H1 (cell line): ENCODE measurements at regions not wholly inside any gene's neighbourhood (a gene's known extent, or its start where the extent isn't known, plus 50 kb on each side); places are given as distances from the start of the nearest gene placed in this dataset.

ENCODE experiments used
- CTCF ChIA-PET: fragments of 300-600 bp; sonication (Branson Sonifier 250); formaldehyde crosslinking; loops from one replicate; lab custom pipeline; 2021; ENCODE audit not compliant: partially characterized antibody; lab: Charles Lee
- POLR2A ChIA-PET: fragments of 300-600 bp; sonication (Branson Sonifier 250); formaldehyde crosslinking; loops from one replicate; lab custom pipeline; 2021; ENCODE audit warnings: inconsistent platforms; ENCODE audit not compliant: partially characterized antibody; lab: Charles Lee
- DNase-seq, 2 experiments: peaks; one replicate each; pipeline versions ENCODE4 v3.0.0 to v3.0.0-alpha.2; 2010 to 2022; ENCODE audit warnings: low spot score in 2 of 2, low read depth in 1 of 2, mixed read lengths in 1 of 2
- FAIRE-seq: peaks from 2 replicates; lab custom pipeline; 2011; peaks lifted over from hg19 to GRCh38; lab: Jason Lieb, UNC
- H2AFZ ChIP-seq: 2 replicates; pipeline ENCODE4 v1.8.1; 2012; ENCODE audit warnings: low read length, inconsistent platforms
- H2AK5ac ChIP-seq: 2 replicates; pipeline ENCODE4 v1.6.1; 2013; ENCODE audit warnings: low read depth, low read length
- H2BK120ac ChIP-seq: replicated peaks from 2 replicates; pipeline ENCODE3; 2013; ENCODE audit warnings: low read depth, low read length, inconsistent platforms
- H2BK12ac ChIP-seq: 2 replicates; pipeline ENCODE4 v1.6.1; 2013; ENCODE audit warnings: low read depth, low read length
- H2BK15ac ChIP-seq: 2 replicates; pipeline ENCODE4 v1.6.1; 2013; ENCODE audit warnings: low read length
- H2BK20ac ChIP-seq: 2 replicates; pipeline ENCODE4 v1.6.1; 2013; ENCODE audit warnings: low read length
- H2BK5ac ChIP-seq: 2 replicates; pipeline ENCODE4 v1.6.1; 2013; ENCODE audit warnings: low read depth, low read length
- H3K14ac ChIP-seq: 2 replicates; pipeline ENCODE4 v1.6.1; 2013; ENCODE audit warnings: inconsistent platforms; ENCODE audit not compliant: insufficient read length
- H3K18ac ChIP-seq: 2 replicates; pipeline ENCODE4 v1.6.1; 2013; ENCODE audit warnings: low read length; ENCODE audit errors: extremely low read depth
- H3K23ac ChIP-seq: 2 replicates; pipeline ENCODE4 v1.6.1; 2013; ENCODE audit warnings: inconsistent platforms; ENCODE audit not compliant: insufficient read length
- H3K23me2 ChIP-seq: 2 replicates; pipeline ENCODE4 v1.6.1; 2013; ENCODE audit warnings: low read depth, low read length
- H3K27ac ChIP-seq: 2 replicates; pipeline ENCODE4 v1.6.1; 2011; ENCODE audit warnings: low read depth, low read length, inconsistent platforms
- H3K27me3 ChIP-seq, 4 experiments: replicated peaks in 1 of 4; 1 replicate in 1 of 4; 2 replicates in 3 of 4; pipeline versions ENCODE4 v1.6.1 to v1.8.1; 2011 to 2013; ENCODE audit warnings: low read length in 3 of 4, mild to moderate bottlenecking in 3 of 4, inconsistent platforms in 2 of 4, mixed read lengths in 2 of 4, moderate library complexity in 1 of 4; ENCODE audit not compliant: control insufficient read depth in 3 of 4, insufficient read depth in 3 of 4; ENCODE audit errors: extremely low read depth in 1 of 4
- H3K36me3 ChIP-seq, 4 experiments: 2 replicates each; pipeline versions ENCODE4 v1.6.1 to v1.8.1; 2011 to 2013; ENCODE audit warnings: mild to moderate bottlenecking in 4 of 4, low read length in 3 of 4, moderate library complexity in 2 of 4, control low read depth in 1 of 4, inconsistent platforms in 1 of 4; ENCODE audit not compliant: insufficient read depth in 4 of 4, control insufficient read depth in 2 of 4
- H3K4ac ChIP-seq: replicated peaks from 2 replicates; pipeline ENCODE3; 2013; ENCODE audit warnings: low read length, low read depth, mixed read lengths, inconsistent platforms; ENCODE audit not compliant: insufficient read length
- H3K4me1 ChIP-seq, 4 experiments: replicated peaks in 1 of 4; 1 replicate in 1 of 4; 2 replicates in 3 of 4; pipeline versions ENCODE4 v1.6.1 to v1.8.1; 2011 to 2013; ENCODE audit warnings: low read length in 3 of 4, inconsistent platforms in 2 of 4, mixed read lengths in 1 of 4; ENCODE audit not compliant: insufficient read depth in 4 of 4, control insufficient read depth in 3 of 4
- H3K4me2 ChIP-seq, 2 experiments: 2 replicates each; pipeline versions ENCODE4 v1.6.1 to v1.8.1; 2011 to 2013; ENCODE audit warnings: low read depth in 2 of 2, low read length in 2 of 2, control low read depth in 1 of 2, inconsistent platforms in 1 of 2, mild to moderate bottlenecking in 1 of 2; ENCODE audit not compliant: insufficient read depth in 1 of 2
- H3K4me3 ChIP-seq, 4 experiments: fragments of 200-600, 300-600 bp in 1 of 4; sonication (generic), shearing (Covaris generic), sonication (Bioruptor Twin) in 1 of 4; 2 replicates each; pipeline versions ENCODE4 v1.5.1 to v1.8.1; 2011 to 2016; ENCODE audit warnings: low read length in 4 of 4, low read depth in 3 of 4, control low read depth in 2 of 4, inconsistent platforms in 2 of 4, mild to moderate bottlenecking in 2 of 4, mixed read lengths in 1 of 4, moderate library complexity in 1 of 4; ENCODE audit not compliant: insufficient read depth in 2 of 4; ENCODE audit errors: extremely low read depth in 1 of 4
- H3K56ac ChIP-seq: replicated peaks from 2 replicates; pipeline ENCODE3; 2013; ENCODE audit warnings: low read depth, mild to moderate bottlenecking, mixed read lengths, low read length, inconsistent platforms; ENCODE audit not compliant: insufficient read length
- H3K79me1 ChIP-seq: 2 replicates; pipeline ENCODE4 v1.6.1; 2013; ENCODE audit warnings: low read depth, low read length, control low read depth
- H3K79me2 ChIP-seq, 2 experiments: 2 replicates each; pipeline versions ENCODE4 v1.6.1 to v1.8.1; 2012 to 2013; ENCODE audit warnings: low read length in 2 of 2, mild to moderate bottlenecking in 2 of 2, inconsistent platforms in 1 of 2; ENCODE audit not compliant: insufficient read depth in 2 of 2, control insufficient read depth in 1 of 2
- H3K9ac ChIP-seq, 4 experiments: replicated peaks in 1 of 4; 1 replicate in 1 of 4; 2 replicates in 3 of 4; pipeline versions ENCODE4 v1.6.1 to v1.8.1; 2011 to 2013; ENCODE audit warnings: low read depth in 3 of 4, low read length in 3 of 4, control low read depth in 2 of 4, mild to moderate bottlenecking in 2 of 4, moderate library complexity in 2 of 4, inconsistent platforms in 1 of 4; ENCODE audit errors: extremely low read depth in 1 of 4
- H3K9me3 ChIP-seq, 2 experiments: 2 replicates each; pipeline versions ENCODE4 v1.6.1 to v1.8.1; 2012 to 2013; ENCODE audit warnings: mild to moderate bottlenecking in 2 of 2, moderate library complexity in 2 of 2, control low read depth in 1 of 2, inconsistent platforms in 1 of 2, low read depth in 1 of 2, low read length in 1 of 2, mixed read lengths in 1 of 2; ENCODE audit not compliant: insufficient read depth in 2 of 2
- H4K20me1 ChIP-seq, 2 experiments: replicated peaks in 1 of 2; 2 replicates each; pipeline versions ENCODE3 to v1.8.1; 2011 to 2013; ENCODE audit warnings: inconsistent platforms in 2 of 2, low read length in 2 of 2, mild to moderate bottlenecking in 1 of 2; ENCODE audit not compliant: insufficient read depth in 2 of 2, control insufficient read depth in 1 of 2
- H4K5ac ChIP-seq: 2 replicates; pipeline ENCODE4 v1.6.1; 2013; ENCODE audit warnings: low read length, low read depth, mixed read lengths, inconsistent platforms; ENCODE audit not compliant: insufficient read length
- H4K8ac ChIP-seq: 2 replicates; pipeline ENCODE4 v1.8.0; 2013; ENCODE audit warnings: mild to moderate bottlenecking, moderate library complexity, low read length, inconsistent platforms; ENCODE audit not compliant: insufficient read depth; ENCODE audit errors: extremely low read depth
- H4K91ac ChIP-seq: replicated peaks from 2 replicates; pipeline ENCODE3; 2013; ENCODE audit warnings: low read length, mixed read lengths, inconsistent platforms; ENCODE audit not compliant: insufficient read length
- ATF2 ChIP-seq: IDR thresholded peaks from 2 replicates; pipeline ENCODE4 v1.6.1; 2012; ENCODE audit warnings: low read length, inconsistent platforms
- CBX8 ChIP-seq: fragments of 300-800, 300-1000 bp; sonication (generic); IDR thresholded peaks from 2 replicates; pipeline ENCODE4 v1.7.1; 2016; ENCODE audit warnings: low read depth, low read length, borderline replicate concordance
- CTBP2 ChIP-seq: IDR thresholded peaks from 2 replicates; pipeline ENCODE4 v1.7.0; 2011; ENCODE audit warnings: borderline replicate concordance, mild to moderate bottlenecking, moderate library complexity, mixed read lengths, low read length; ENCODE audit not compliant: insufficient read depth, insufficient read length
- GTF2F1 ChIP-seq: IDR thresholded peaks from 2 replicates; pipeline ENCODE4 v1.6.1; 2012; ENCODE audit warnings: low read depth, low read length, improper control_type of control experiment, borderline replicate concordance
- KDM1A ChIP-seq: fragments of 200-600, 300-600 bp; sonication (generic); IDR thresholded peaks from 2 replicates; pipeline ENCODE4 v1.7.1; 2016; ENCODE audit warnings: mild to moderate bottlenecking, low read length, borderline replicate concordance
- NRF1 ChIP-seq: IDR thresholded peaks from 2 replicates; pipeline ENCODE4 v1.6.1; 2011; ENCODE audit warnings: mild to moderate bottlenecking, low read depth, low read length, improper control_type of control experiment
- PHF8 ChIP-seq: fragments of 200-600 bp; sonication (generic); conservative IDR thresholded peaks from 2 replicates; pipeline ENCODE4 v1.7.1; 2012; ENCODE audit warnings: low read depth, mild to moderate bottlenecking, inconsistent platforms, low read length, moderate library complexity
- POU5F1 ChIP-seq: IDR thresholded peaks from 2 replicates; pipeline ENCODE4 v1.6.1; 2011; ENCODE audit warnings: low read depth, mild to moderate bottlenecking, low read length, moderate library complexity
- RFX5 ChIP-seq: IDR thresholded peaks from 2 replicates; pipeline ENCODE4 v1.6.1; 2011; ENCODE audit warnings: low read depth, low read length, improper control_type of control experiment, borderline replicate concordance
- SAP30 ChIP-seq: fragments of 300-600 bp; sonication (generic); IDR thresholded peaks from 2 replicates; pipeline ENCODE4 v1.7.1; 2012; ENCODE audit warnings: low read length, moderate library complexity, mild to moderate bottlenecking, inconsistent platforms; ENCODE audit not compliant: insufficient read depth, insufficient replicate concordance
- WGBS, 2 experiments: shearing (Covaris generic) in 1 of 2; methylation state at CpG; one replicate each; pipeline versions ENCODE4 v1.1.6 to v1.1.7; 2013 to 2015; ENCODE audit warnings: low lambda C conversion rate in 2 of 2, mixed read lengths in 2 of 2, inconsistent platforms in 1 of 2, low coverage in 1 of 2, missing lambda C conversion rate in 1 of 2; ENCODE audit not compliant: insufficient replicate concordance in 2 of 2, insufficient coverage in 1 of 2, insufficient read length in 1 of 2; ENCODE audit errors: extremely low coverage in 1 of 2, missing lambda C conversion rate in 1 of 2; 5-methylcytosine and 5-hydroxymethylcytosine counted together
- TF ChIP-seq, protein P1 (sequence below): IDR thresholded peaks from 2 replicates; pipeline ENCODE4 v1.6.1; 2011; ENCODE audit warnings: low read depth, mild to moderate bottlenecking, low read length; ENCODE audit not compliant: insufficient read depth

DNA sequence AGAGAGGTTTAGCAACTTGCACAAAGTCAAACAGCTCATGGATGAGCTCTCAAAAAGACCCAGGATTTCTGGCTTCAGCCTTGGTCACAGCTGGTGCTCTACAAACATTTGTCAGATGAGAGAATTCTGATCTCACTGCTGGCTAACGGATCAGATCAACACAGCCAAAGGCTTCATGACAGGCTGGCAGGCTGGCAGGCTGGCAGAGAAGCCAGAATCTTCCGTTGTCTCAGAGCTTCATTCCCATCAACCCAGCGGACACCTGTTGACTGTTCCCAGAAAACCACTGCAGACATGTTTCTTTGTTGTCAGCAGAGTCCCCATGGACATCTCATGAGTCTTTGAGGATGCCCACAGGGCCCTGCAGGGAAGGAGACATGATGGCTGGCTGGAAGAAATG lies 303.8 kb upstream of the ASIC2 start:
- Histone ChIP-seq H3K23ac (no peak overlapping the region), H3K18ac (no peak overlapping the region), H3K36me3 (no peaks in the 10 kb centered on the region), H4K8ac (no peak overlapping the region), H2AK5ac (no peak overlapping the region), H3K9me3 (no peaks in the 10 kb centered on the region), H2BK12ac (no peak overlapping the region), H2BK5ac (no peak overlapping the region), H3K23me2 (no peaks in the 10 kb centered on the region), H2BK20ac (no peak overlapping the region), H2BK15ac (no peak overlapping the region), H3K4me1 (peaks cover 0 to 6% (median 0%) of the 10 kb centered on the region in 4 experiments; a peak in 1 of 7 replicates), H3K79me1 (peaks cover 2% of the 10 kb centered on the region; the same call in 1 of the 2 replicates), H3K4ac (no peak overlapping the region), H3K79me2 (no peaks in the 10 kb centered on the region), H3K4me3 (no peak overlapping the region), H2BK120ac (no peak overlapping the region), H3K4me2 (no peak overlapping the region), H4K20me1 (no peaks in the 10 kb centered on the region), H3K27me3 (no peaks in the 10 kb centered on the region), H3K14ac (no peak overlapping the region), H3K9ac (no peak overlapping the region), H4K91ac (no peak overlapping the region), H3K27ac (no peak overlapping the region), H3K56ac (no peak overlapping the region), H2AFZ (no peak overlapping the region), H4K5ac (no peak overlapping the region)
- no peak for FAIRE-seq
- DNase-seq = no peak
- POLR2A ChIA-PET = no interaction called here
- CTCF ChIA-PET = interaction anchor here (0.8 to 1.1 kb wide), 3 partner anchors 11 to 77 kb away, joined by 3 to 4 read pairs (median 3); no protein-coding TSS in a partner anchor
- 95% methylated on average over 3 of the region's 3 CpGs; no CpG with 5 or more reads in 1 of the 2 experiments for WGBS, 2 experiments
- no peak for TF ChIP-seq POU5F1
- TF ChIP-seq GTF2F1 = no peak
- TF ChIP-seq ATF2 = no peak
- no peak for TF ChIP-seq CBX8
- TF ChIP-seq NRF1 = no peak
- TF ChIP-seq, protein P1, sequence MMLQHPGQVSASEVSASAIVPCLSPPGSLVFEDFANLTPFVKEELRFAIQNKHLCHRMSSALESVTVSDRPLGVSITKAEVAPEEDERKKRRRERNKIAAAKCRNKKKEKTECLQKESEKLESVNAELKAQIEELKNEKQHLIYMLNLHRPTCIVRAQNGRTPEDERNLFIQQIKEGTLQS = no peak
- no peak for TF ChIP-seq PHF8
- no peak for TF ChIP-seq SAP30
- no peak for TF ChIP-seq RFX5
- no peak for TF ChIP-seq KDM1A
- TF ChIP-seq CTBP2 = no peak
